GM12875 (cell line): ENCODE measurements at regions not wholly inside any gene's neighbourhood (a gene's known extent, or its start where the extent isn't known, plus 50 kb on each side); places are given as distances from the start of the nearest gene placed in this dataset.
"Not testable (repeated sequence)": the region's sequence is repeated elsewhere in the genome, so short reads cannot be mapped to it uniquely, and the experiment has no call there.

Experiments
- H3K4me3 ChIP-seq: one replicate; pipeline ENCODE4 v1.5.1; 2011; ENCODE audit warnings: low read depth, low read length, control low read depth
- TF ChIP-seq, protein P1 (sequence below): IDR thresholded peaks from 2 replicates; pipeline ENCODE4 v1.5.1; 2011; ENCODE audit warnings: low read depth, mild to moderate bottlenecking, control low read depth, inconsistent platforms, low read length, moderate library complexity, borderline replicate concordance; ENCODE audit not compliant: insufficient read depth

DNA sequence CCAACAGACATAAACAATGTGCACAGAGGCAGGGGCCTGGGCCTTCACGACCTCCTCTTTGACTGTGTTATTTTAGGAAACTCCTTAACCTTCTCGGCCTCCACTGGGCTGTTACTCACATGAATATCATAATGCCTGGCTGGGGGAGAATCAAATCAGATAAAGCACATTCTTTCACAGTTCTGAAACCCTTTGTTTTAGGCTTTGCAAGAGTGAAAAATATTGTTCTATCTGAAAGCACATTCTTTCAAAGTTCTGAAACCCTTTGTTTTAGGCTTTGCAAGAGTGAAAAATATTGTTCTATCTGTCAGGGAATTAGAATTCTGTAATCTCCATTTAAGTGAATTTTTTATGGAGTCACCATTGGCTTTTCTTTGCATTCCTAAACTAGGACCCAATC lies 50.7 kb upstream of the SYNDIG1 start:
- TF ChIP-seq, protein P1, sequence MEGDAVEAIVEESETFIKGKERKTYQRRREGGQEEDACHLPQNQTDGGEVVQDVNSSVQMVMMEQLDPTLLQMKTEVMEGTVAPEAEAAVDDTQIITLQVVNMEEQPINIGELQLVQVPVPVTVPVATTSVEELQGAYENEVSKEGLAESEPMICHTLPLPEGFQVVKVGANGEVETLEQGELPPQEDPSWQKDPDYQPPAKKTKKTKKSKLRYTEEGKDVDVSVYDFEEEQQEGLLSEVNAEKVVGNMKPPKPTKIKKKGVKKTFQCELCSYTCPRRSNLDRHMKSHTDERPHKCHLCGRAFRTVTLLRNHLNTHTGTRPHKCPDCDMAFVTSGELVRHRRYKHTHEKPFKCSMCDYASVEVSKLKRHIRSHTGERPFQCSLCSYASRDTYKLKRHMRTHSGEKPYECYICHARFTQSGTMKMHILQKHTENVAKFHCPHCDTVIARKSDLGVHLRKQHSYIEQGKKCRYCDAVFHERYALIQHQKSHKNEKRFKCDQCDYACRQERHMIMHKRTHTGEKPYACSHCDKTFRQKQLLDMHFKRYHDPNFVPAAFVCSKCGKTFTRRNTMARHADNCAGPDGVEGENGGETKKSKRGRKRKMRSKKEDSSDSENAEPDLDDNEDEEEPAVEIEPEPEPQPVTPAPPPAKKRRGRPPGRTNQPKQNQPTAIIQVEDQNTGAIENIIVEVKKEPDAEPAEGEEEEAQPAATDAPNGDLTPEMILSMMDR, result no peak
- H3K4me3 ChIP-seq, result no peak overlapping the region

DNA sequence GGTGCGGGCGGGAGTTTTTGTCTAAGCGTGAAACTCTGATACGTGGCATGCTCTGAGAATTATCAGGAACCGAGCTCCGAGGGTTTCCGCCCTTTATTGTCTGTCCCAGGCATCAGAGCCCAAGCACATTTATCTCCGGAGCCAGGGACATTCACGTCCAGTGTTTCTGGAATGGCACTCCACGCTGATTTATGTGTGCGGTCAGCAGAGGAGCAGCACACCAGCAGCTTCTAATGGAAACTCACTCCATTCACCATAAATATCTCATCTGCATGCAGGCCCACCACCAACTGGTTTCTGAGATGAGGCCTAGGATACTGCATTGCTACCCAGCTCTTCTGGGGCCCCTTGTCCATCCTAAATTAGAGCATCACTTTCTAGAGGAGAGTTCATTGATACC lies 51.9 kb upstream of the SYNDIG1 start:
- TF ChIP-seq, protein P1, result no peak
- H3K4me3 ChIP-seq, result no peak overlapping the region

DNA sequence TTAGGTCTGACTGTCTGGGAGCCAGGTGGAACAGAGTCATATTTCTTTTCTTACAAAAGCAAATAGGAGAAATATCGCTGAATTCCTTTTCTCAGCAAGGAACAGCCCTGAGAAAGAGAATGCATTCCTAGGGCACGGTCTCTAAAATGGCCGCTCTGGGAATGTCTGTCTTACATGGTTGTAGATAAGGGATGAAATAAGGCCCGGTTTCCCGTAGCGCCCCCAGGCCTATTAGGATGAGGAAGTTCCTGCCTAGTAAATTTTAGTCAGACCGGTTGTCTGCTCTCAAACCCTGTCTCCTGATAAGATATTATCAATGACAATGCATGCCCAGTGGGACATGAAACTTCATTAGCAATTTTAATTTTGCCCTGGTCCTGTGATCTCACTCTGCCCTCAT lies 54.0 kb upstream of the SYNDIG1 start:
- H3K4me3 ChIP-seq, result not testable (repeated sequence)

DNA sequence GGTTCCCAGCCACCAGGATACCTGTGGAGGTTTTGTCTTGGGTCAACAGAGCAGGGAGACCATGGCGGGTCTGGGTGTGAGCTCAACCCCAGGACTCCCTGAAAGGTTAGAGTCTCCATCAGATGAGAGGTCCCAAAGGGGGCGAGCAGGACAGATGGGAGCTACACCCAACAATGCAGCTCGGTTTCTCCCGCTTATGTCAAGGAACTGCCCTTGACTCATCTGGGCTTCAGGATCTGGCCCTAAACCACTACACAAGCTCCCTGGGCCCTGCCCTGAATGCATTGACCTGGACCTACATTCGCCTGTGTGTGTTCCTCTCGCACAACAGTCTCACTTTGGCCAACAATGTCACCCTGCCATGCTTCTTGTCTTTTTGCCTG lies 57.6 kb upstream of the SYNDIG1 start:
- TF ChIP-seq, protein P1, result no peak
- no peak overlapping the region for H3K4me3 ChIP-seq

DNA sequence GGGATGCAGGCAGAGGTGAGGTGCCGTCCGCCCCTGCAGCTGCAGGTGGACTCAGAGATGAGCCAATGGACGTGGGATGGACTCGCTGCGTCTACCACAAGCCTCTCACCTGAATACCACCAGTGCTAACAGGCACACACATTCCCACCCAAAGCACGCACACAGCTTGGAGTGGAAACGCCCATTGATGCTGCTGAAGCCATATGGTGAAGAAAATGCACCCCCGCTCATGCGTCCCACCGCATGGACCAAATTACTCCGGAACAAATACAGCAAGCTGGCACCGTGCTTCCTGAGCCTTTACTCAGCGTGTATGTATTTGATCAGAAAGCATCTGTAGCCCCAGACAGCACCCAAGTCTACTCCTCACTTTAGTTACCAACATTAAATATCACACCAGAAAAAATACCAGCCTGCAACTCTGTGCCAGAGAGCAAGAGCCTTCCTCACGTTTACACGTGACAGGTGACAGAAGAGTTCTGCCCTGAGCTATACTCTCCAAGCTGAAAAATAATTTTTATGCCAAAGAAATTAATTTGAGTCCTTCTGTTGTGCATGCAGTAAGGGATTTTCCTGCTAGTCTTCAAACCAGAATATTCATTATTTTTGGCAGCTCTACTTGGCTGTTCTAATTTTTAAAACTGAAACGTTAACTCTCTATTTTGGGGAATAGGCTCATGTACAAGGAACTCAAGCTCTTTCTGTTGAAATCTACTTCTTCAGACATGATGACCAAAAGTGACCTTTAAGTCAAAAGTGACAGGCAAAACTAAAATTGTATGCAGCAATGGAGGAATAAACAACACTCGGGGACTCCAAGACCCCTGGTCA lies 58.2 kb upstream of the SYNDIG1 start:
- TF ChIP-seq, protein P1, result no peak
- H3K4me3 ChIP-seq, result no peak overlapping the region

DNA sequence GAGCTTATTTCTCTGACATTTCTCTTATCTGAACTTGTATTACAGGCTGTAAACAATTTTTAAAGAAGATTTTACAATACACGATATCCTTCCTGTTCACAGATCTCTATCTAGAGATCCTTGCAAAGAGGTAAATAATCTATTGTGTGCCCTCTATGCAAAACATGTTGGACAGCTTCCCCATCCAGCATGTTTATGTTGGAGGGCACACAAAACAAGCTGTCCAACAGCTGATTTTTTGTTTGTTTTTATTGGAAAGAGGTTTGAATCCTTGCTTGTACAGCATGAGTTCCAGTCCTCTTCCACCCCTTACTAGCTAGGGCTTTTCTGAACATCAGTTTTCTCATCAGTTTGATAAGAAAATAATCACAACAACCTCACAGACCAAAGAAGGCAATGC lies 62.3 kb upstream of the SYNDIG1 start:
- H3K4me3 ChIP-seq, result no peak overlapping the region
- TF ChIP-seq, protein P1, result no peak

DNA sequence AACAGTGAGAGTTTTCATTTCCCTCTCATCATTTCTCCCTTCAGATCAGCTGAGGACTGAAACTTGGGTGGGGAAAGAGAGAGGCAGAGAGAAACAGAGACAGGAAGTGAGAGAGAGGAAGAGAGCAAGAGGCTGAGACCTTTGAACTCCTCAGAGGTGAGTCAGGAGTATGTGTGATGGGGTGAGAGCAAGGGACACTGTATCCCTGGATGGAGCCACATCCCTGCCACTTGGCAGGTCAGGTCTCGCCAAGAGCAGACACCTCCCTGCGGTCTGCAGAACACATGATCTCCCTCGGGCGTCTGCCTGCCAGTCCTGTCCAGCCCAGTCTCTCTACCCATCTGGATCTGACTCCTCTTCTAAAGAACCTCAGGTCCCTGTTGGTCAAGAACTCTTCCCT lies 62.7 kb upstream of the SYNDIG1 start:
- no peak overlapping the region for H3K4me3 ChIP-seq
- TF ChIP-seq, protein P1, result no peak
